SK-N-SH (cell line): ENCODE measurements at regions not wholly inside any gene's neighbourhood (a gene's known extent, or its start where the extent isn't known, plus 50 kb on each side); places are given as distances from the start of the nearest gene placed in this dataset.
"Not testable (repeated sequence)": the region's sequence is repeated elsewhere in the genome, so short reads cannot be mapped to it uniquely, and the experiment has no call there.

Experiments
- CTCF ChIA-PET: fragments of 300-600, 350-600 bp; formaldehyde crosslinking; extraction: SDS; loops from one replicate; lab custom pipeline; 2021; lab: Yijun Ruan, JAX
- POLR2A ChIA-PET: fragments of 350-600 bp; sonication (Branson Sonifier 250); formaldehyde crosslinking; extraction: SDS; loops from one replicate; lab custom pipeline; 2020; ENCODE audit warnings: antibody characterized with exemption, inconsistent platforms; lab: Yijun Ruan, JAX
- DNase-seq: peaks from one replicate; pipeline ENCODE4 v3.0.0; 2012
- H2AFZ ChIP-seq: fragments of 200-600 bp; sonication (generic); 2 replicates; pipeline ENCODE4 v1.8.1; 2016; ENCODE audit warnings: antibody characterized with exemption, mild to moderate bottlenecking, low read depth
- H3F3A ChIP-seq: fragments of 200-600 bp; sonication (generic); replicated peaks from 2 replicates; pipeline ENCODE3; 2016; ENCODE audit warnings: antibody characterized with exemption, mild to moderate bottlenecking; ENCODE audit not compliant: insufficient read depth
- H3K27ac ChIP-seq, 2 experiments: fragments of 200-500 bp in 1 of 2; fragments of 200-600 bp in 1 of 2; sonication (Bioruptor generic) in 1 of 2; sonication (generic), shearing (Covaris generic) in 1 of 2; 2 replicates each; pipeline versions ENCODE4 v1.5.1 to v1.6.1; 2014 to 2016; ENCODE audit warnings: low read depth in 2 of 2, inconsistent platforms in 1 of 2, low read length in 1 of 2, mild to moderate bottlenecking in 1 of 2, mixed read lengths in 1 of 2
- H3K27me3 ChIP-seq: fragments of 200-600 bp; sonication (generic), shearing (Covaris generic); 2 replicates; pipeline ENCODE4 v1.6.1; 2016; ENCODE audit warnings: mixed run types; ENCODE audit not compliant: insufficient read depth
- H3K36me3 ChIP-seq, 2 experiments: fragments of 200-500 bp in 1 of 2; fragments of 200-600 bp in 1 of 2; sonication (Bioruptor generic) in 1 of 2; sonication (generic) in 1 of 2; replicated peaks in 1 of 2; 2 replicates each; pipeline versions ENCODE3 to v1.5.1; 2014 to 2016; ENCODE audit warnings: low read length in 1 of 2, mild to moderate bottlenecking in 1 of 2; ENCODE audit not compliant: insufficient read depth in 2 of 2, control insufficient read depth in 1 of 2
- H3K4me1 ChIP-seq, 2 experiments: fragments of 200-500 bp in 1 of 2; fragments of 200-600 bp in 1 of 2; sonication (Bioruptor generic) in 1 of 2; sonication (generic), shearing (Covaris generic) in 1 of 2; 2 replicates each; pipeline versions ENCODE4 v1.5.1 to v1.6.1; 2014 to 2016; ENCODE audit warnings: low read depth in 1 of 2, low read length in 1 of 2, mixed run types in 1 of 2; ENCODE audit not compliant: insufficient read depth in 2 of 2, control insufficient read depth in 1 of 2
- H3K4me2 ChIP-seq: fragments of 200-600 bp; sonication (generic), shearing (Covaris generic); 2 replicates; pipeline ENCODE4 v1.6.1; 2017; ENCODE audit warnings: mixed run types
- H3K4me3 ChIP-seq, 2 experiments: fragments of 200-500 bp in 1 of 2; fragments of 200-600 bp in 1 of 2; sonication (Bioruptor generic) in 1 of 2; sonication (generic), shearing (Covaris generic) in 1 of 2; 2 replicates each; pipeline versions ENCODE4 v1.5.1 to v1.8.1; 2014 to 2016; ENCODE audit warnings: low read depth in 2 of 2, inconsistent platforms in 1 of 2, low read length in 1 of 2, mild to moderate bottlenecking in 1 of 2, mixed read lengths in 1 of 2, moderate library complexity in 1 of 2
- H3K79me2 ChIP-seq: fragments of 200-600 bp; sonication (generic); 2 replicates; pipeline ENCODE4 v1.8.1; 2017; ENCODE audit warnings: mild to moderate bottlenecking; ENCODE audit not compliant: insufficient read depth
- H3K9ac ChIP-seq: fragments of 200-600 bp; sonication (generic); 2 replicates; pipeline ENCODE4 v1.6.1; 2017; ENCODE audit warnings: mixed run types
- H3K9me2 ChIP-seq: fragments of 200-600 bp; sonication (generic); 2 replicates; pipeline ENCODE4 v1.6.1; 2017; ENCODE audit warnings: mixed run types
- H3K9me3 ChIP-seq: fragments of 200-600 bp; sonication (generic); 2 replicates; pipeline ENCODE4 v1.6.1; 2017; ENCODE audit warnings: mixed run types, mild to moderate bottlenecking, moderate library complexity
- H4K20me1 ChIP-seq: fragments of 200-600 bp; sonication (generic); 2 replicates; pipeline ENCODE4 v1.6.1; 2017; ENCODE audit warnings: mild to moderate bottlenecking, mixed run types; ENCODE audit not compliant: insufficient read depth
- ELF1 ChIP-seq: IDR thresholded peaks from 2 replicates; pipeline ENCODE4 v1.4.0; 2012
- POLR2AphosphoS5 ChIP-seq: IDR thresholded peaks from 2 replicates; pipeline ENCODE4 v1.6.1; 2012; ENCODE audit warnings: low read depth, low read length
- REST ChIP-seq: IDR thresholded peaks from 2 replicates; pipeline ENCODE4 v1.6.1; 2012; ENCODE audit warnings: mild to moderate bottlenecking, low read depth, low read length, moderate library complexity
- RFX5 ChIP-seq: IDR thresholded peaks from 2 replicates; pipeline ENCODE4 v1.6.1; 2012; ENCODE audit warnings: mild to moderate bottlenecking, improper control_type of control experiment, low read length
- SIN3A ChIP-seq: IDR thresholded peaks from 2 replicates; pipeline ENCODE4 v1.6.1; 2012; ENCODE audit warnings: low read depth, mild to moderate bottlenecking, low read length, moderate library complexity, borderline replicate concordance
- WGBS: methylation state at CpG from one replicate; pipeline ENCODE4 v1.1.6; 2017; ENCODE audit warnings: low lambda C conversion rate; 5-methylcytosine and 5-hydroxymethylcytosine counted together
- TF ChIP-seq, protein P1 (sequence below): fragments of 150-350 bp; IDR thresholded peaks from 2 replicates; pipeline ENCODE4 v1.6.1; 2016; ENCODE audit warnings: mild to moderate bottlenecking, low read depth, low read length
- TF ChIP-seq, protein P2 (sequence below): fragments of 150-350 bp; IDR thresholded peaks from 2 replicates; pipeline ENCODE4 v1.6.1; 2017; ENCODE audit warnings: antibody characterized with exemption, low read length, low read depth, borderline replicate concordance

DNA sequence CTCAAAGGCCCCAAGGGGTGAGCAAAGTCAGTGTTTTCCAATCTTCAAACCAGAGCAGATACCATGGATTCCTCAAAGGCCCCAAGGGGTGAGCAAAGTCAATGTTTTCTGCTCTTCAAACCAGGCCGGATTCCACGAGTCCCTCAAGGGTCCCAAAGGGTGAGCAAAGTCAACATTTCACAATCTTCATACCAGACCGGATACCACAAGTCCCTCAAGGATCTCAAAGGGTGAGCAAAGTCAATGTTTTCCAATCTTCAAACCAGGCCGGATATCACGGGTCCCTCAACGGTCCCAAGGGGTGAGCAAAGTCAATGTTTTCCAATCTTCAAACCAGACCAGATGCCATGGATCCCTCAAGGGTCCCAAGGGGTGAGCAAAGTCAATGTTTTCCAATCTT lies 265.2 kb downstream of the CRLF2 start:
- H2AFZ ChIP-seq, H3K9ac ChIP-seq, CTCF ChIA-PET, H3K9me2 ChIP-seq, H3K79me2 ChIP-seq, H3F3A ChIP-seq, H3K27me3 ChIP-seq, H3K4me1 ChIP-seq, H3K4me3 ChIP-seq, POLR2A ChIA-PET, H3K36me3 ChIP-seq, DNase-seq, H3K4me2 ChIP-seq, H4K20me1 ChIP-seq, H3K9me3 ChIP-seq, H3K27ac ChIP-seq: not testable (repeated sequence)
- WGBS = 24% methylated on average over 6 of the region's 6 CpGs

- Histone ChIP-seq H3F3A (no peaks in the 10 kb centered on the region), H3K9me3 (no peaks in the 10 kb centered on the region), H3K4me2 (no peak overlapping the region), H3K36me3 (no peaks in the 10 kb centered on the region), H3K9ac (no peak overlapping the region), H3K79me2 (no peaks in the 10 kb centered on the region), H3K9me2 (no peaks in the 10 kb centered on the region), H2AFZ (no peak overlapping the region), H3K27me3 (no peaks in the 10 kb centered on the region; the same call in 1 of the 2 replicates), H4K20me1 (no peaks in the 10 kb centered on the region), H3K4me1 (no peaks in the 10 kb centered on the region), H3K4me3 (no peak overlapping the region), H3K27ac (no peak overlapping the region)
- no peak for DNase-seq
- no peak for TF ChIP-seq SIN3A
- no peak for TF ChIP-seq ELF1
- TF ChIP-seq POLR2AphosphoS5 = no peak
- TF ChIP-seq, protein P1, sequence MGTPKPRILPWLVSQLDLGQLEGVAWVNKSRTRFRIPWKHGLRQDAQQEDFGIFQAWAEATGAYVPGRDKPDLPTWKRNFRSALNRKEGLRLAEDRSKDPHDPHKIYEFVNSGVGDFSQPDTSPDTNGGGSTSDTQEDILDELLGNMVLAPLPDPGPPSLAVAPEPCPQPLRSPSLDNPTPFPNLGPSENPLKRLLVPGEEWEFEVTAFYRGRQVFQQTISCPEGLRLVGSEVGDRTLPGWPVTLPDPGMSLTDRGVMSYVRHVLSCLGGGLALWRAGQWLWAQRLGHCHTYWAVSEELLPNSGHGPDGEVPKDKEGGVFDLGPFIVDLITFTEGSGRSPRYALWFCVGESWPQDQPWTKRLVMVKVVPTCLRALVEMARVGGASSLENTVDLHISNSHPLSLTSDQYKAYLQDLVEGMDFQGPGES = no peak
- TF ChIP-seq, protein P2, sequence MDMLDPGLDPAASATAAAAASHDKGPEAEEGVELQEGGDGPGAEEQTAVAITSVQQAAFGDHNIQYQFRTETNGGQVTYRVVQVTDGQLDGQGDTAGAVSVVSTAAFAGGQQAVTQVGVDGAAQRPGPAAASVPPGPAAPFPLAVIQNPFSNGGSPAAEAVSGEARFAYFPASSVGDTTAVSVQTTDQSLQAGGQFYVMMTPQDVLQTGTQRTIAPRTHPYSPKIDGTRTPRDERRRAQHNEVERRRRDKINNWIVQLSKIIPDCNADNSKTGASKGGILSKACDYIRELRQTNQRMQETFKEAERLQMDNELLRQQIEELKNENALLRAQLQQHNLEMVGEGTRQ = no peak
- no peak for TF ChIP-seq REST
- TF ChIP-seq RFX5 = no peak
- ChIA-PET CTCF (no interaction called here), POLR2A (no interaction called here)
- WGBS = 5% methylated on average over 1 of the region's 1 CpG
Observed at GRCh38 chrX:943035-943434, 269.4 kb downstream of the CRLF2 start.
